ENCODE measurements at regions not wholly inside any gene's neighbourhood (a gene's known extent, or its start where the extent isn't known, plus 50 kb on each side); places are given as distances from the start of the nearest gene placed in this dataset.
A peak's percentile ranks its signal among the peaks of the same experiment; 100 is the strongest.

DNA sequence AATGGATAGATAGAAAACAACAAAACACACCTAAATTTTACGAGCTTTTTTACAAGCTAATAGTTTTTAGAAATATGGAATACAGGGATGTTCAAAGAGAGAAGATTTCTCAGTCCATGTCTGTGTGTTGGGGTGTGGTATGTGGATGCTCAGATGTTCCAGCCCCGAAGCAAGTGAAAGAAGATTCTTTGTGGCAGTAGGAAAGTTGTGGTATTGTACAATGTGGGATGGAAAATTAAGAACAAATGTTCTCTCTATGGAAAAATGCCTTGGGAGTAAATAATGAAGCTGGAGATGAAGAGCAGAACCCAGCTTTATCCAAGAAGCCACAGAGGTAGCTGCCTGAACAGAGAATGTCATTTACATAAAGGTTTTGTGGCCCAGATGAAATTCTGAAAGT, 150.3 kb upstream of the PRKD1 start:
- no peak for DNase-seq

- no peak for DNase-seq
Observed at GRCh38 chr14:30078811-30079402, 151.3 kb upstream of the PRKD1 start.

DNA sequence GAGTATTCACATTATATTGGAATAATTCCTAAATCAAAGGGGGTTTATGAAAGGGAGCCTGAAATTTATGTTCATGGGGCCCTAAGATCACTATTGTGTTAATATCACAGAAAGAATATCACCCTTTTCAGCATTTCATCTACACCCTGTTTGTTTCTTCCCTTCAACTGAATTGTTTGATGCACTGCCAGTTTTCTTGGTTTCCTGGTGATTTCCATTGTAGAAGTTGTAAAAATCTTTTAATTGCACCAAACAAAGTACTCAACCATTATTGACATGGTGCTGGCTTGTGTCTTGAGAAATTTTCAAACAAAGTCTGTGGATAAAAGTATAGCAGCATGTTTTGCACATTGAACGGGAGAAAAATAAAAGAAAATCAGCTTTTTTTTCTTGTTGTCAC, 154.8 kb upstream of the PRKD1 start:
- DNase-seq = peak in 1 of 2 experiments; percentile 45

DNA sequence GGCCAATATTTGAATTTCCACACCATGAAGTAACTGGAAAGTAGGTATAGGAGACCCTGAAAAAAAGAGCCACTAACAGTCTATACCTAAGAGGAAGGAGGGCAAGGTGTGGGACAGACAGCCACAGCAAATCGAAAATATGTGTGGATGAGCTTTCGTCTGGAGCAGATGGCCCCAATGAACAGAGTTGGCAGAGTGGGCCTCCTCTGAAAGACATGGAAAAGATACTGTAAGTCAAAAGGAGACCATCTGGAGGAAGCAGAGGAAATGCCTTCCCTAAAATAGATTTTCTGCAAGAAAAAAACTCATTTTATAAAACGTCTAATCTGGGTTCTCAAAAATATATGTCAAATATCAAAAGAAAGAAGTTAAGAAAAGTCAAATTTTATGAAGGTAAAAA, 157.2 kb upstream of the PRKD1 start:
- DNase-seq = no peak

- no peak for DNase-seq
Observed at GRCh38 chr14:30085943-30086342, 158.3 kb upstream of the PRKD1 start.

GRCh38 chr14:30088620-30089019, 161.0 kb upstream of the PRKD1 start:
- DNase-seq = no peak

GRCh38 chr14:30108975-30109700, 181.5 kb upstream of the PRKD1 start:
- DNase-seq = no peak

DNA sequence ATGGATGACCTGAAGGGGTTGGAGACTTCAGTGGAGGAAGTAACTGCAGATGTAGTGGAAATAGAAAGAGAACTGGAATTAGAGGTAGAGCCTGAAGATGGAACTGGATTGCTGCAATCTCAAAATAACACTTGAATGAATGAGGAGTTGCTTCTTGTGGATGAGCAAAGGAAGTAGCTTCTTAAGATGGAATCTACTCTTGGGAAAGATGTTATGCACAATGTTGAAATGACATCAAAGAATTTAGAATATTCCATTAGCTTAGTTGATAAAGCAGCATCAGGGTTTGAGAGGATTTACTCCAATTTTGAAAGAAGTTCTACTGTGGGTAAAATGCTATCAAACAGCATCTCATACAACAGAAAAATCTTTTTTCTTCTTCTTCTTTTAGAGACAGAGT, 186.4 kb upstream of the PRKD1 start:
- DNase-seq = no peak

DNA sequence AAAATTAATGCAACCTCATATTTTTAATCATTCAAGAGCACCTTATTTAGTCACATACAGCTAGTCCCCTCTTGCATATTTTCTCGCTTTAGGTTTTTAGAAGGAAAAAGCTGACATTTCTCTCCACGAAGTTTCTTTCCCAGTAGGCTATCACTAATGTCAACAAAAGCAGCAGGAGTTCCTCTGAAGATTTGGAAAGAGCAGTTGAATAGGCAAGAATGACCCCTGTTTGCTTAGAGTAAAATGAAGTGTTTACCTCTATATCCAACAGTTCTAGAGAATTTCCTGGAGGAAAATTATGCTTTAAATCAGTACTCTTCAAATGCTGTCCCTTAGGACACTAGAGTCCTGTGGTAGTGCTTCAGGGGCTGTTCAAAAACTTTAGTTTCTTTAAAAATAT, 188.1 kb upstream of the PRKD1 start:
- DNase-seq = no peak

- DNase-seq = no peak
Observed at GRCh38 chr14:30118992-30119640, 191.5 kb upstream of the PRKD1 start.

GRCh38 chr14:30125322-30125979, 197.8 kb upstream of the PRKD1 start:
- no peak for DNase-seq

DNA sequence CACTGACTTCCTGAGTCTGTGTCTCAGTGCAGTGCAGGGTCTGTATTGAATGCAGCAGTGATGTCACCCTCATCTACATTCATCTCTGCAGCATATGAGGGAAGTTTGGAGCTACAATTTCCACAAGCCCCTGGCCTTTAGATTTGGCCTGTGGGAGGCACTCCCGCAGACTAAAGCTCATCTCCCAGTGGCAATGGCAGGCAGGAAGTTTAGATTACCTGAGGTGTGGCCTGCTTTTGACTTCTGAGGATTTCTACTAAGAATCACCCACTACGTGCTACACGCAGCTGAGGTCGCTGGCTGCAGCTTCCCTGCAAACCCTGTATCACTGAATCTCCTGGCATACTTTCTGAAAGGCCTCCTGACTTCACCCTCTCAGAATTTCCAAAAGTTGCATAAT, 202.2 kb upstream of the PRKD1 start:
- DNase-seq = no peak

GRCh38 chr14:30131581-30132097, 204.0 kb upstream of the PRKD1 start:
- no peak for DNase-seq

- no peak for DNase-seq
Observed at GRCh38 chr14:30132196-30132595, 204.5 kb upstream of the PRKD1 start.

DNA sequence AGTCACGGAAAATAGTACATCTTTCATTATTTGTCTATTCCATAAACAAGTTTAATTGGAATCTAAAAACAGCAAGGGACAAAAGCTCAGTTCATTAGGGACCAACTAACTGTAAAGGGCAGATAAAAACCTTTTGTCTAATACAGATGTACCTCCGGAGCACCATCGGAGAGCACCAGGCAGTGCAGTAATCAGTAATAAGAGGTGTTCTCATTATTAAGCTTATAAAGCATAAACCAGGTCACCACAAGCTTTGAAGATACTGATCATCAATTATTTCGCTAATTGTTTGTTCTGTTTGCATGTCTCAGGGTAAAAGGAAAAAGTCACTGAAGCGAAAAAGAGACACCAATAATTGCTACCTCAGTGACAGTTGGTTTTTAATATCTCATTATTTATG, 207.3 kb upstream of the PRKD1 start:
- DNase-seq = no peak

- DNase-seq = no peak
Observed at GRCh38 chr14:30138567-30138966, 210.9 kb upstream of the PRKD1 start.

DNA sequence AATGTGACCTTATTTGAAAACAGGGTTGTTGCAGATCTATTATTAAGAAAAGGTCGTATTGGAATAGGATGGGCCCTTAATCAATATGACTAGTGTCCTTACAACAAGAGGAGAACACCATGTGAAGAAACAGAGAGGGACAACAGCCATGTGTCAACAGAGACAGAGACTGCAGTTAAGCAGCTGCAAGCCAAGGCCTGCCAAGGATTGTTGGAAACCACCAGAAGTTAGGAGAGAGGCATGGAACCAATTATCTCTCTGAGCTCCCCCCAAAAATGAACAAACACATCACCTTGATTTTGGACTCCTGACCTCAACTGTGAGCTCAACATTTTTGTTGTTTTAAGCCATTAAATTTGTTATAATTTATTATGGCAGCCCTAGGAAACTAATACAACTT, 214.6 kb upstream of the PRKD1 start:
- DNase-seq = no peak

DNA sequence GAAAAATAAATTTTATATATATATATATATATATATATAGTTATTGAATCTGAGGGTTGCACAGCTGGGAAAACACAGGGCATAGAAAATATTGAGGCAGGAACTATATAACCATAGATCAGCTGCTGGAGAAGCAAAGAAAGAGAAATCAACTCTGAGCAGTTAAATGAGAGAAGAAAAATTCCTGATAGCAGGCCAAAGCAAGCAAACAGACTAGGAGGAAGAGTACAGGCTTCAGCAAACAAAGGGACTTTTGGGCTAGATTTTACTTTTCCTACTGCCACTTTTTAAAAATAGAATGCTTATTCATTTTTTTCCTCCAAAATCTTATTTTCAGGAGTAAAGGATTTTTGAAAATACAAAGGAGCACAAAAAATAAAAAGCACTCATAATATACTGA, 216.0 kb upstream of the PRKD1 start:
- no peak for DNase-seq

- DNase-seq = no peak
Observed at GRCh38 chr14:30153717-30154116, 226.1 kb upstream of the PRKD1 start.

- peak in 1 of 2 experiments; percentile 55 for DNase-seq
Observed at GRCh38 chr14:30156571-30156970, 228.9 kb upstream of the PRKD1 start.

DNA sequence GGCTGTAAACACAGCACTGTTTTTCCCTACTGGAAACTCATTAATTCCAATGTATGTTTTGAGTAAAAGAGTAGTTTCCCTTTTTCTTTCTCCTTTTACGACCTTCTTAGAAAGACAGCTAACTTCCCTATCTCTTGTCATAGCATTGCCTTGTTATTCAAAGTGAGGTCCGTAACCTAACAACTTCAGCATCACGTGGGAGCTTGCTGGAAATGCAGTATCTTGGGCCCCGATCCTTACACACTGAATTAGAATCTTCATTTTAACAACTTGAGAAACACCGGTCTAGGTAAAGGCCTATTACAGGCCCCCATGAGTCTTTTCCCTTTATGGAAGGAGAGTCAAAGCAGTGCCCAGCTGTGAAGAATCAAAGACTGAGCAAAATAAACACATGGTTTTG, 230.7 kb upstream of the PRKD1 start:
- no peak for DNase-seq

GRCh38 chr14:30159374-30159773, 231.7 kb upstream of the PRKD1 start:
- DNase-seq = peak; percentile 4 to 55

DNA sequence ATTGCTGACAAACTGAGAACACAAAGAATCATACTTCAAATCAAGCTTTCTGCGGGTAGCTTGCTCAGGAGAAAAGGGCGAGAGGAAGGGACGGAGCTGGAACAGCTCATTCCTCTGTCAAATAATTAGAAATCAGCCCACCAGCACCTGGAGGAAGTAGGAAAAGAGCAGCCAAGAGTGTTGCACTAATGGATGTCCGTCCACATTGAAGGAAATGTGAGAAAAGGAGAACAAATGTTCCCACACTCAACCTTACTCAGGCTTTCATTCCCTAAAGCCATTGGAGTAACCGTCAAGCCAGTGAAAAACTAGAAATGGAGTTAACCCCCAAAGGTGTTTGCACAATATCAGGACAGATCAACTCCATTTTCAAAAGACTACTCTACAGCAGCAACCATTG, 233.0 kb upstream of the PRKD1 start:
- no peak for DNase-seq

DNA sequence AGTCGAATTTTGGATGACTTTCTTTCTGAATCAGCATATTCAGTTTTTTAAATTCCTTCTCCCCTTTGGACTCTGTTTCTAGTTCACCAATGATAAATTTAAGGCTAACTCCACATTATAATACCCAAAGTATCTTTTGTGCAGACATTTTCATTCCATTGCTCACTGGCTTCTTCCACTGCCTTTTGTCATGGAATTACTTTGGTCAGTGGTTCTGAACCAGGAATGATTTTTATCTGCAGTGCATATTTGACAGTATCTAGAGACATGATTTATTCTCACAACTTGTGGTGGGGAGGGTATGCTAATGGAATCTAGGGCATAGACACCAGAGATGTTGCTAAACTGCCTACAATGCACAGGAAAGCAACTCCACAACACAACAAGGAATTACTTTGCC, 234.4 kb upstream of the PRKD1 start:
- DNase-seq = no peak

Data from NCI-H2081 (cell line).